Fibroblast of villous mesenchyme (primary cell): ENCODE measurements at regions not wholly inside any gene's neighbourhood (a gene's known extent, or its start where the extent isn't known, plus 50 kb on each side); places are given as distances from the start of the nearest gene placed in this dataset.

Source experiments
- DNase-seq: peaks from one replicate; pipeline ENCODE4 v3.0.0-alpha.2; 2010; ENCODE audit warnings: low read depth
- H3K4me3 ChIP-seq: 2 replicates; pipeline ENCODE4 v1.5.1; 2011; ENCODE audit warnings: low read depth, mild to moderate bottlenecking, low read length
- TF ChIP-seq, protein P1 (sequence below): IDR thresholded peaks from 2 replicates; pipeline ENCODE4 v1.5.1; 2012; ENCODE audit warnings: low read depth, mild to moderate bottlenecking, low read length; ENCODE audit not compliant: insufficient read depth

DNA sequence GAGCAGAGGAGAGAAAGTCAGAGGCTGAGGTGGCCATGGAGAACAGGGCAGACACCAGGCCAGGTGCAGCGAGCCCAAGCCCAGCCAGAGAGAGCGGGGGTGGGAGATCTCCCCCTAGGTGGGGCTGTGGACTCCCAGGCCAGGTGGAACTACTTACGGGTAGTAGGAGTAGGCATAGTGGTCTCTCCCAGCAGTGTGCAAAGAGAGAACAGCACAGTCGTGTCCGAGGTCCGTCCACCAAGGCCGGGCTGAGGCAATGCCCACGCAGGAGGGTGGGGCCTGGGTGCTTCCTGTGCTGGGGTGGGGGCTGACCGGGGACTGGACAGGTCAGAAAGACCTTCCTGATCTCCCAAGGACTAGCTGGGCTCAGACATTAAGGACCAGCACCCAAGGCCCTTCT, 263.7 kb downstream of the PTPRU start:
- DNase-seq: no peak
- no peak overlapping the region for H3K4me3 ChIP-seq

DNA sequence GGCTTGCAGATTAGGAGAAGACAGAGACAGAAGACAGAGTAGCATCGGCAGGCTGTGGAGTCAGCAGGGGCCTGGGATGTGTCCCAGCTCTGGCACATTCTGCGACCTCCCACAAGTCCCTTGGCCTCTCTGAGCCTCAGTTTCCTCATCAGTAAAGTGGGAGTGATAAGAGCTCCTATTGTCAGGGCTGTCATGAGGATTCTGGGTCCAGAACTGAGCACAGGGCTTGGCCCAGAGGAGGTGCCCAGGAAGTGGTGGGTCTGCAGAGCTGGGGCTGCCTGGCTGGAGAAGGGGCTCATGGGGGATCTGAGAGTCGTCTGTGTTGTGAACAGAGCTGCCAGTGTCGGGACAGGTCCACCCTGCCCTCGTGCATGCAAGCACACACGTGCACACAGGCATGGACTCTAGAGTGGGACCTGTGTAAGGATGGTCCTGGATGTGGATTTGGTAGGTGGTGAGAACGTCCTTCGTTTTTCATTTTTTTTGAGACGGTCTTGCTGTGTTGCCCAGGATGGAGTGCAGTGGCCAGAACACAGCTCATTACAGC, 262.9 kb downstream of the PTPRU start:
- H3K4me3 ChIP-seq: no peak overlapping the region
- TF ChIP-seq, protein P1, sequence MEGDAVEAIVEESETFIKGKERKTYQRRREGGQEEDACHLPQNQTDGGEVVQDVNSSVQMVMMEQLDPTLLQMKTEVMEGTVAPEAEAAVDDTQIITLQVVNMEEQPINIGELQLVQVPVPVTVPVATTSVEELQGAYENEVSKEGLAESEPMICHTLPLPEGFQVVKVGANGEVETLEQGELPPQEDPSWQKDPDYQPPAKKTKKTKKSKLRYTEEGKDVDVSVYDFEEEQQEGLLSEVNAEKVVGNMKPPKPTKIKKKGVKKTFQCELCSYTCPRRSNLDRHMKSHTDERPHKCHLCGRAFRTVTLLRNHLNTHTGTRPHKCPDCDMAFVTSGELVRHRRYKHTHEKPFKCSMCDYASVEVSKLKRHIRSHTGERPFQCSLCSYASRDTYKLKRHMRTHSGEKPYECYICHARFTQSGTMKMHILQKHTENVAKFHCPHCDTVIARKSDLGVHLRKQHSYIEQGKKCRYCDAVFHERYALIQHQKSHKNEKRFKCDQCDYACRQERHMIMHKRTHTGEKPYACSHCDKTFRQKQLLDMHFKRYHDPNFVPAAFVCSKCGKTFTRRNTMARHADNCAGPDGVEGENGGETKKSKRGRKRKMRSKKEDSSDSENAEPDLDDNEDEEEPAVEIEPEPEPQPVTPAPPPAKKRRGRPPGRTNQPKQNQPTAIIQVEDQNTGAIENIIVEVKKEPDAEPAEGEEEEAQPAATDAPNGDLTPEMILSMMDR: no peak
- no peak for DNase-seq

More for the DNA sequence above, 263.7 kb downstream of the PTPRU start:
- TF ChIP-seq, protein P1: no peak

DNA sequence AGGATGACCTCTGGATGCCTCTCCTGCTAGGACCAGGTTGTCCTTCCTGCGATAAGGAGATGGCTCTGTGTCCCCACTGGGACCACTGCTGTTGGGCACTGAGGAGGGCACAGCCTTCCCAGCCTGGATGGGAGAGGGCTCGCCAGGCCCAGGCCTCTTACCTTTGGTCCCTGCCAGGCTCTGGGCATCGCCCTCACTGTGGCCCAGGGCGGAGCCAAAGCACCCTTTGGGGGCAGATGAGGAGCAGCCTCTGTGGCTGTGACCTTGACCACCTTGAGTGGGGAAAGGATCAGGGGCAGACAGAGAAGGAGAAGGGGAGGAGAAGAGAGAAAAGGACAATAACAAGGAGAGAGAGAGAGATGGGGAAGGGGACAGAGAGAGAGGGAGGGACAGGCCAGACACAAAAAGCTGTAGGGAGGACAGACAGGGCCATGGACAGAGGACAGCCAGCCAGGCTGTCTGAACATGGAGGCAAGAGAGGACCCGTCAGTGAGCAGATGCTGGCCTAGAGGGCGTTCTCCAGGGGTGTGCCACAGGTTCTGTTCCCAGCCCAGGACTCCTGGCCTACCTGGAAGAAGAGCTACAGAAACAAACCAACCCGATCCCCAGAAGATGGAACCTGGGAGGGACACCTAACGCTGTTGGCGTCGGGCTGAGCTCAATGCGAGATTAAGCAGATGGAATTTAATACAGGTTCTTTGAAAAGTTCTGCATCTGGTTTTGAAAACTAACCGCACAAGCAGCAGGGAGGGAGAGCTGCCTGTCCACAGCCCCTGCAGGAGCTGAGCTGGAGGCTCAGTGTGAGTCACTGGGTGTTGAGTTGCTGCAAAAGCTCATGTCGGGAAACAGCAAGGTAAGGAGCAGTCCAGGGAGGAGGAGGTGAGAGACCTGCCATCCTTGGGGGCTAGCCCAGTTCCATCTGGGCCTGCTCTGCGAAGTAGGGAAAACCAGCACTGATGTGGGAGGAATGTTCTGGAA, 262.1 kb downstream of the PTPRU start:
- no peak overlapping the region for H3K4me3 ChIP-seq
- TF ChIP-seq, protein P1: no peak
- no peak for DNase-seq

DNA sequence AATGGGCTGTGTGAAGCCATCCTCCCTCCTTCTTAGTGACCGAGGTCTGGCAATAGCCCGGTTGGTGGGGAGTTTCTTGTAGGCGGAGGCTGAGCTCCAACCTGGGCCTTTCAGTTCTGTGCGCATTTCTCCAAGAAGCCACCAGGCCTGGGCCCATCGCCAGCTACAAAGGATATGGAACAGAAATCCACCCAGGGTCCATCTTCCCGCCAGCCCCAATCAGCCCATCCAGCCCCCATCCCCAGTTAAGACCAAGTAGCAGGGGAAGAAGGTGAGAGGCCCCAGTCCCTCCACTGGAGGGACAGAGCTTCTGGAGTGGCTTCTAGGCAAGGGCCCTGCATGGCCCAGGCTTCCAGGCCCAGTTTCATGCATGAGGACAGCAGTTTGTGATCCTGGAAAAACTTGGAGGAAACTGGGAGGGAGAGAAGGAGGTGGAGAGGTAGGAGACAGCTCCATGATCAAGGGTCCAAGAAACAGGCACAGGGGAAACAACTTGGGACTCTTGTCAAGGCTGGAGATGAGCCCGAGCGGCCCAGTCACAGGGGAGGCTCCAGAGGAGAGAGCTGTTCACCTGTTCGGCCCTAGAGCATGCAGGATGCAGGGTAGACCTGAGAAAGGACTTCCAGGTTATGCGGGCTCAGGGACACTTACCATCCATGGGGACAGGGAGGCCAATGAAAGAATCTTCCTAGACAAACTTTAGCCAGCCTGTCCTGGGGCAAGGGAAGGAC, 261.2 kb downstream of the PTPRU start:
- TF ChIP-seq, protein P1: no peak
- DNase-seq: no peak
- H3K4me3 ChIP-seq: no peak overlapping the region

DNA sequence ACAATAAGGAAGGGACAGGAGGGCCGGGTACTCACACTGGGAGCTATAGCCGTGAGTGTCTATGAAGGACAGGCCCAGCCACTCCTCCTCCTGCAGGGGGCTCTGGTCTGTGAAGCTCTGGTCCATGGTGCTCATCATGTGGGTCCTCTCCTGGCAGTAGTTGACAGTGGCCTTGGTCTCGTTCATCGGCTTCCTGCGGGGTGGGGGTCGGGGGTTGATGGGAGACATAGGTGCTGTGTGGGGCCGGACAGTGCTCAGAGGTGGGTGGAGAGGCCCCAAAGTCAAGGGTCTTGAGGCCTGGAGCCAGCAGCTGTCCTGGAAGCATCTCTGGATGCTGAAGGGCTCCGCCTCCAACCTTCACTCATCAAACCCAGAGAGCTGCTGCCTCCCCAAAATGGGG, 260.4 kb downstream of the PTPRU start:
- no peak for DNase-seq
- H3K4me3 ChIP-seq: no peak overlapping the region
- TF ChIP-seq, protein P1: no peak

DNA sequence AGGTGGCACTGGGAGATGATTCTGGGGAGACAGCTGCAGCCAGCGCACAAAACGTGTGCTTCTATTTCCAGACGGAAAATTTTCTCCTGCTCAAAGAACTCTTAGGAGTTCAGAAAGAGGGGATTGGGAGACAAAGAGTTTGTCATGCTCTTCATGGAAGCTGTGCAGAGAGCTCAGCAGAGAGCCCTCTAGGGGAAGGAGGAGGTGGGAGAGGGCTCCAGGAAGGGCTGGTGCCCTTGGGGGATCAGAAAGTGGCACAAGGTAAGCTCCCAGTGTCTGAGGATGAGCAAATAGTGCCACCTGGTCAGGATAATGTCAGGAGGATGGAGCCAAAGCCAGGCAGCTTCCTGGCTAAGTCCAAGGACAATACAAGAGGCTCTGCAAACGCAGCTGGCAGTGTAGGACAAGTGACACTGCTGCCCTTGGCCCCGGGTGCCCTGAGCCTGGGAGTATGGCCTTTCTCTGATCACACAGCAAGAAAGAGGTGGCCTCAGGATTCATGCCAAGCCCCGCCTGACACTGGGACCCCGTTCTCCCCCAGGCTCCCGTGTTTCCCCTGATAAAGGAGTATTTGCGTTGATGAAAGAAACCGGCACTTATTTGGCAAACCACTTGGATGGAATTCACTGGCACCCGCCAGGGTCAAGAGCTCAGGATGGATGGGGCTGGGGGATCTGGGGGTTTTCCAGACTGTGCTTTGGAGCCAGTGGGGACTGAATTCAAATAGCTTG, 254.0 kb downstream of the PTPRU start:
- TF ChIP-seq, protein P1: no peak
- no peak for DNase-seq
- no peak overlapping the region for H3K4me3 ChIP-seq
